GM03348 (cell line): ENCODE measurements at regions not wholly inside any gene's neighbourhood (a gene's known extent, or its start where the extent isn't known, plus 50 kb on each side); places are given as distances from the start of the nearest gene placed in this dataset.
A peak's percentile ranks its signal among the peaks of the same experiment; 100 is the strongest.
"Not testable (repeated sequence)": the region's sequence is repeated elsewhere in the genome, so short reads cannot be mapped to it uniquely, and the experiment has no call there.

Source experiments
- DNase-seq: peaks from one replicate; pipeline ENCODE4 v3.0.0; 2012; ENCODE audit warnings: low spot score

- DNase-seq: no peak
Observed at GRCh38 chr2:199131876-199132275, 325.9 kb downstream of the SATB2 start.

- DNase-seq: no peak
Observed at GRCh38 chr2:199131136-199131655, 326.5 kb downstream of the SATB2 start.

- no peak for DNase-seq
Observed at GRCh38 chr2:199130501-199130900, 327.2 kb downstream of the SATB2 start.

- peak; percentile 15 for DNase-seq
Observed at GRCh38 chr2:199128476-199129229, 329.1 kb downstream of the SATB2 start.

- DNase-seq: peak; percentile 9
Observed at GRCh38 chr2:199119796-199120195, 337.9 kb downstream of the SATB2 start.

GRCh38 chr2:199118673-199119112 is 339.0 kb downstream of the SATB2 start:
- DNase-seq: no peak

- no peak for DNase-seq
Observed at GRCh38 chr2:199115169-199115568, 342.6 kb downstream of the SATB2 start.

GRCh38 chr2:199113111-199113510 is 344.6 kb downstream of the SATB2 start:
- no peak for DNase-seq

GRCh38 chr2:199111458-199111857 is 346.3 kb downstream of the SATB2 start:
- DNase-seq: peak; percentile 14

GRCh38 chr2:199108056-199108455 is 349.7 kb downstream of the SATB2 start:
- peak; percentile 12 for DNase-seq

GRCh38 chr2:199105826-199106225 is 351.9 kb downstream of the SATB2 start:
- no peak for DNase-seq

- DNase-seq: no peak
Observed at GRCh38 chr2:199101487-199101886, 356.3 kb downstream of the SATB2 start.

- peak; percentile 30 for DNase-seq
Observed at GRCh38 chr2:199100326-199101110, 357.2 kb downstream of the SATB2 start.

- DNase-seq: no peak
Observed at GRCh38 chr2:199092419-199092818, 365.3 kb downstream of the SATB2 start.

GRCh38 chr2:199085261-199085660 is 372.5 kb downstream of the SATB2 start:
- DNase-seq: no peak

GRCh38 chr2:199070322-199070949 is 387.3 kb downstream of the SATB2 start:
- DNase-seq: no peak

GRCh38 chr2:199064201-199064600 is 393.5 kb downstream of the SATB2 start:
- DNase-seq: no peak

GRCh38 chr2:199057936-199058335 is 399.8 kb downstream of the SATB2 start:
- peak; percentile 8 for DNase-seq

- no peak for DNase-seq
Observed at GRCh38 chr2:199055336-199055735, 402.4 kb downstream of the SATB2 start.

GRCh38 chr2:199042660-199043379 is 414.9 kb downstream of the SATB2 start:
- no peak for DNase-seq

- DNase-seq: no peak
Observed at GRCh38 chr2:199040522-199040921, 417.2 kb downstream of the SATB2 start.

GRCh38 chr2:199033761-199034160 is 424.0 kb downstream of the SATB2 start:
- DNase-seq: not testable (repeated sequence)
